ENCODE measurements at regions not wholly inside any gene's neighbourhood (a gene's known extent, or its start where the extent isn't known, plus 50 kb on each side); places are given as distances from the start of the nearest gene placed in this dataset.

GRCh38 chr12:131223791-131224225 is 270.1 kb downstream of the ADGRD1 start:
- TF ChIP-seq FOXP2 (optimal IDR thresholded peaks at IDR 0.05; ENCODE audit: borderline replicate concordance, extremely low read depth, extremely low read length, insufficient read depth) (no peak), POLR2AphosphoS5 (IDR thresholded peaks at IDR 0.05; ENCODE audit: low read depth, low read length) (no peak), REST (IDR thresholded peaks at IDR 0.05; ENCODE audit: insufficient read depth in 1 of 2, low read depth in 2 of 2, low read length in 2 of 2) (no peak), TAF1 (IDR thresholded peaks at IDR 0.05; ENCODE audit: borderline replicate concordance, insufficient read depth, low read length) (no peak)

- no peak for TF ChIP-seq FOXP2 (optimal IDR thresholded peaks at IDR 0.05; ENCODE audit: borderline replicate concordance, extremely low read depth, extremely low read length, insufficient read depth)
- no peak for TF ChIP-seq TAF1 (IDR thresholded peaks at IDR 0.05; ENCODE audit: borderline replicate concordance, insufficient read depth, low read length)
- no peak for TF ChIP-seq POLR2AphosphoS5 (IDR thresholded peaks at IDR 0.05; ENCODE audit: low read depth, low read length)
- no peak for TF ChIP-seq REST (IDR thresholded peaks at IDR 0.05; ENCODE audit: insufficient read depth in 1 of 2, low read depth in 2 of 2, low read length in 2 of 2)
- no peak for TF ChIP-seq SIN3A (IDR thresholded peaks at IDR 0.05; ENCODE audit: borderline replicate concordance, insufficient read depth, low read length)
Observed at GRCh38 chr12:131226345-131227265, 272.9 kb downstream of the ADGRD1 start.

- TF ChIP-seq POLR2AphosphoS5 (IDR thresholded peaks at IDR 0.05; ENCODE audit: low read depth, low read length) (no peak), FOXP2 (optimal IDR thresholded peaks at IDR 0.05; ENCODE audit: borderline replicate concordance, extremely low read depth, extremely low read length, insufficient read depth) (no peak), TAF1 (IDR thresholded peaks at IDR 0.05; ENCODE audit: borderline replicate concordance, insufficient read depth, low read length) (no peak), SIN3A (IDR thresholded peaks at IDR 0.05; ENCODE audit: borderline replicate concordance, insufficient read depth, low read length) (no peak), REST (IDR thresholded peaks at IDR 0.05; ENCODE audit: insufficient read depth in 1 of 2, low read depth in 2 of 2, low read length in 2 of 2) (no peak)
Observed at GRCh38 chr12:131229426-131230339, 276.0 kb downstream of the ADGRD1 start.

GRCh38 chr12:131230340-131231031 is 276.8 kb downstream of the ADGRD1 start:
- TF ChIP-seq TAF1 (IDR thresholded peaks at IDR 0.05; ENCODE audit: borderline replicate concordance, insufficient read depth, low read length) (no peak), POLR2AphosphoS5 (IDR thresholded peaks at IDR 0.05; ENCODE audit: low read depth, low read length) (no peak), REST (IDR thresholded peaks at IDR 0.05; ENCODE audit: insufficient read depth in 1 of 2, low read depth in 2 of 2, low read length in 2 of 2) (no peak), SIN3A (IDR thresholded peaks at IDR 0.05; ENCODE audit: borderline replicate concordance, insufficient read depth, low read length) (no peak), FOXP2 (optimal IDR thresholded peaks at IDR 0.05; ENCODE audit: borderline replicate concordance, extremely low read depth, extremely low read length, insufficient read depth) (no peak)

Measured in PFSK-1 (cell line).